ENCODE measurements at regions not wholly inside any gene's neighbourhood (a gene's known extent, or its start where the extent isn't known, plus 50 kb on each side); places are given as distances from the start of the nearest gene placed in this dataset.

- TF ChIP-seq, protein P1, sequence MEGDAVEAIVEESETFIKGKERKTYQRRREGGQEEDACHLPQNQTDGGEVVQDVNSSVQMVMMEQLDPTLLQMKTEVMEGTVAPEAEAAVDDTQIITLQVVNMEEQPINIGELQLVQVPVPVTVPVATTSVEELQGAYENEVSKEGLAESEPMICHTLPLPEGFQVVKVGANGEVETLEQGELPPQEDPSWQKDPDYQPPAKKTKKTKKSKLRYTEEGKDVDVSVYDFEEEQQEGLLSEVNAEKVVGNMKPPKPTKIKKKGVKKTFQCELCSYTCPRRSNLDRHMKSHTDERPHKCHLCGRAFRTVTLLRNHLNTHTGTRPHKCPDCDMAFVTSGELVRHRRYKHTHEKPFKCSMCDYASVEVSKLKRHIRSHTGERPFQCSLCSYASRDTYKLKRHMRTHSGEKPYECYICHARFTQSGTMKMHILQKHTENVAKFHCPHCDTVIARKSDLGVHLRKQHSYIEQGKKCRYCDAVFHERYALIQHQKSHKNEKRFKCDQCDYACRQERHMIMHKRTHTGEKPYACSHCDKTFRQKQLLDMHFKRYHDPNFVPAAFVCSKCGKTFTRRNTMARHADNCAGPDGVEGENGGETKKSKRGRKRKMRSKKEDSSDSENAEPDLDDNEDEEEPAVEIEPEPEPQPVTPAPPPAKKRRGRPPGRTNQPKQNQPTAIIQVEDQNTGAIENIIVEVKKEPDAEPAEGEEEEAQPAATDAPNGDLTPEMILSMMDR (IDR thresholded peaks at IDR 0.05; ENCODE audit: low read length), result no peak
- no peak for TF ChIP-seq EZH2 (IDR thresholded peaks at IDR 0.05; ENCODE audit: borderline replicate concordance, low read length)
These were observed 1728.3 kb downstream of the SUCLG1 start for GRCh38 chr2:82730811-82731210.
